ENCODE measurements at regions not wholly inside any gene's neighbourhood (a gene's known extent, or its start where the extent isn't known, plus 50 kb on each side); places are given as distances from the start of the nearest gene placed in this dataset.

DNA sequence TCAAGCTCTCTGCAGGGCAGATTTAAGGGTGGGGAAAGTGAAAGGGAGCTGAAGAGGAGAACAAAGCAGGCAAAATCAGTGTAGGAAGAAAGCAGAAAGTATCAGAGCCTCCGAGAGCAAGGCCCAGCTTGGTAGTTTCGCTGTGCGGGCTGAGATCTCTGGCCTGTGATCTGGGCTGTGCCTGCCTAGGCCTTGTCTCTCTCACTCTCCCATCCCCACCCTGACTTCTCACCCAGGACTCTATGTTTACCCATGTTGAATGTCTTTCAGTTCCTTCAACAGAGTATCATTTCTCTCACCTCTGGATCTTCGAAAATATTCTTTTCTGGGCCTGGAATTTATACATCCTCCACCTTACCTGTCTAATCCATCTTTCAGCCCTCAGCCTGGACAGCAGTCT is 391.3 kb downstream of the FOXO1 start:
- H3K36me3 ChIP-seq (ENCODE audit: control insufficient read depth in 2 of 2, insufficient read depth in 2 of 2, low read length in 1 of 2) = no peaks in the 10 kb centered on the region
- TF ChIP-seq RBBP5 (conservative IDR thresholded peaks at IDR 0.05) (no peak), FOXM1 (IDR thresholded peaks at IDR 0.05; ENCODE audit: low read depth, low read length) (no peak), POLR2AphosphoS2 (IDR thresholded peaks at IDR 0.05; ENCODE audit: low read depth, low read length) (no peak), SRF (IDR thresholded peaks at IDR 0.05; ENCODE audit: low read depth in 2 of 2, low read length in 2 of 2) (no peak), YBX1 (IDR thresholded peaks at IDR 0.05) (no peak), CHD1 (IDR thresholded peaks at IDR 0.05; ENCODE audit: low read depth, low read length) (no peak), ETV6 (conservative IDR thresholded peaks at IDR 0.05 in 1 of 2, IDR thresholded peaks at IDR 0.05 in 1 of 2; ENCODE audit: borderline replicate concordance in 1 of 2, low read depth in 1 of 2) (no peak), PML (IDR thresholded peaks at IDR 0.05; ENCODE audit: low read length) (no peak)
- TF ChIP-seq, protein P1, sequence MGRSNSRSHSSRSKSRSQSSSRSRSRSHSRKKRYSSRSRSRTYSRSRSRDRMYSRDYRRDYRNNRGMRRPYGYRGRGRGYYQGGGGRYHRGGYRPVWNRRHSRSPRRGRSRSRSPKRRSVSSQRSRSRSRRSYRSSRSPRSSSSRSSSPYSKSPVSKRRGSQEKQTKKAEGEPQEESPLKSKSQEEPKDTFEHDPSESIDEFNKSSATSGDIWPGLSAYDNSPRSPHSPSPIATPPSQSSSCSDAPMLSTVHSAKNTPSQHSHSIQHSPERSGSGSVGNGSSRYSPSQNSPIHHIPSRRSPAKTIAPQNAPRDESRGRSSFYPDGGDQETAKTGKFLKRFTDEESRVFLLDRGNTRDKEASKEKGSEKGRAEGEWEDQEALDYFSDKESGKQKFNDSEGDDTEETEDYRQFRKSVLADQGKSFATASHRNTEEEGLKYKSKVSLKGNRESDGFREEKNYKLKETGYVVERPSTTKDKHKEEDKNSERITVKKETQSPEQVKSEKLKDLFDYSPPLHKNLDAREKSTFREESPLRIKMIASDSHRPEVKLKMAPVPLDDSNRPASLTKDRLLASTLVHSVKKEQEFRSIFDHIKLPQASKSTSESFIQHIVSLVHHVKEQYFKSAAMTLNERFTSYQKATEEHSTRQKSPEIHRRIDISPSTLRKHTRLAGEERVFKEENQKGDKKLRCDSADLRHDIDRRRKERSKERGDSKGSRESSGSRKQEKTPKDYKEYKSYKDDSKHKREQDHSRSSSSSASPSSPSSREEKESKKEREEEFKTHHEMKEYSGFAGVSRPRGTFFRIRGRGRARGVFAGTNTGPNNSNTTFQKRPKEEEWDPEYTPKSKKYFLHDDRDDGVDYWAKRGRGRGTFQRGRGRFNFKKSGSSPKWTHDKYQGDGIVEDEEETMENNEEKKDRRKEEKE (IDR thresholded peaks at IDR 0.05) = no peak
- TF ChIP-seq, protein P2, sequence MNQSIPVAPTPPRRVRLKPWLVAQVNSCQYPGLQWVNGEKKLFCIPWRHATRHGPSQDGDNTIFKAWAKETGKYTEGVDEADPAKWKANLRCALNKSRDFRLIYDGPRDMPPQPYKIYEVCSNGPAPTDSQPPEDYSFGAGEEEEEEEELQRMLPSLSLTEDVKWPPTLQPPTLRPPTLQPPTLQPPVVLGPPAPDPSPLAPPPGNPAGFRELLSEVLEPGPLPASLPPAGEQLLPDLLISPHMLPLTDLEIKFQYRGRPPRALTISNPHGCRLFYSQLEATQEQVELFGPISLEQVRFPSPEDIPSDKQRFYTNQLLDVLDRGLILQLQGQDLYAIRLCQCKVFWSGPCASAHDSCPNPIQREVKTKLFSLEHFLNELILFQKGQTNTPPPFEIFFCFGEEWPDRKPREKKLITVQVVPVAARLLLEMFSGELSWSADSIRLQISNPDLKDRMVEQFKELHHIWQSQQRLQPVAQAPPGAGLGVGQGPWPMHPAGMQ (IDR thresholded peaks at IDR 0.05; ENCODE audit: borderline replicate concordance) = no peak
- TF ChIP-seq, protein P3, sequence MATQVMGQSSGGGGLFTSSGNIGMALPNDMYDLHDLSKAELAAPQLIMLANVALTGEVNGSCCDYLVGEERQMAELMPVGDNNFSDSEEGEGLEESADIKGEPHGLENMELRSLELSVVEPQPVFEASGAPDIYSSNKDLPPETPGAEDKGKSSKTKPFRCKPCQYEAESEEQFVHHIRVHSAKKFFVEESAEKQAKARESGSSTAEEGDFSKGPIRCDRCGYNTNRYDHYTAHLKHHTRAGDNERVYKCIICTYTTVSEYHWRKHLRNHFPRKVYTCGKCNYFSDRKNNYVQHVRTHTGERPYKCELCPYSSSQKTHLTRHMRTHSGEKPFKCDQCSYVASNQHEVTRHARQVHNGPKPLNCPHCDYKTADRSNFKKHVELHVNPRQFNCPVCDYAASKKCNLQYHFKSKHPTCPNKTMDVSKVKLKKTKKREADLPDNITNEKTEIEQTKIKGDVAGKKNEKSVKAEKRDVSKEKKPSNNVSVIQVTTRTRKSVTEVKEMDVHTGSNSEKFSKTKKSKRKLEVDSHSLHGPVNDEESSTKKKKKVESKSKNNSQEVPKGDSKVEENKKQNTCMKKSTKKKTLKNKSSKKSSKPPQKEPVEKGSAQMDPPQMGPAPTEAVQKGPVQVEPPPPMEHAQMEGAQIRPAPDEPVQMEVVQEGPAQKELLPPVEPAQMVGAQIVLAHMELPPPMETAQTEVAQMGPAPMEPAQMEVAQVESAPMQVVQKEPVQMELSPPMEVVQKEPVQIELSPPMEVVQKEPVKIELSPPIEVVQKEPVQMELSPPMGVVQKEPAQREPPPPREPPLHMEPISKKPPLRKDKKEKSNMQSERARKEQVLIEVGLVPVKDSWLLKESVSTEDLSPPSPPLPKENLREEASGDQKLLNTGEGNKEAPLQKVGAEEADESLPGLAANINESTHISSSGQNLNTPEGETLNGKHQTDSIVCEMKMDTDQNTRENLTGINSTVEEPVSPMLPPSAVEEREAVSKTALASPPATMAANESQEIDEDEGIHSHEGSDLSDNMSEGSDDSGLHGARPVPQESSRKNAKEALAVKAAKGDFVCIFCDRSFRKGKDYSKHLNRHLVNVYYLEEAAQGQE (IDR thresholded peaks at IDR 0.05; ENCODE audit: low read depth, low read length) = no peak
- TF ChIP-seq, protein P4, sequence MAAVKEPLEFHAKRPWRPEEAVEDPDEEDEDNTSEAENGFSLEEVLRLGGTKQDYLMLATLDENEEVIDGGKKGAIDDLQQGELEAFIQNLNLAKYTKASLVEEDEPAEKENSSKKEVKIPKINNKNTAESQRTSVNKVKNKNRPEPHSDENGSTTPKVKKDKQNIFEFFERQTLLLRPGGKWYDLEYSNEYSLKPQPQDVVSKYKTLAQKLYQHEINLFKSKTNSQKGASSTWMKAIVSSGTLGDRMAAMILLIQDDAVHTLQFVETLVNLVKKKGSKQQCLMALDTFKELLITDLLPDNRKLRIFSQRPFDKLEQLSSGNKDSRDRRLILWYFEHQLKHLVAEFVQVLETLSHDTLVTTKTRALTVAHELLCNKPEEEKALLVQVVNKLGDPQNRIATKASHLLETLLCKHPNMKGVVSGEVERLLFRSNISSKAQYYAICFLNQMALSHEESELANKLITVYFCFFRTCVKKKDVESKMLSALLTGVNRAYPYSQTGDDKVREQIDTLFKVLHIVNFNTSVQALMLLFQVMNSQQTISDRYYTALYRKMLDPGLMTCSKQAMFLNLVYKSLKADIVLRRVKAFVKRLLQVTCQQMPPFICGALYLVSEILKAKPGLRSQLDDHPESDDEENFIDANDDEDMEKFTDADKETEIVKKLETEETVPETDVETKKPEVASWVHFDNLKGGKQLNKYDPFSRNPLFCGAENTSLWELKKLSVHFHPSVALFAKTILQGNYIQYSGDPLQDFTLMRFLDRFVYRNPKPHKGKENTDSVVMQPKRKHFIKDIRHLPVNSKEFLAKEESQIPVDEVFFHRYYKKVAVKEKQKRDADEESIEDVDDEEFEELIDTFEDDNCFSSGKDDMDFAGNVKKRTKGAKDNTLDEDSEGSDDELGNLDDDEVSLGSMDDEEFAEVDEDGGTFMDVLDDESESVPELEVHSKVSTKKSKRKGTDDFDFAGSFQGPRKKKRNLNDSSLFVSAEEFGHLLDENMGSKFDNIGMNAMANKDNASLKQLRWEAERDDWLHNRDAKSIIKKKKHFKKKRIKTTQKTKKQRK (IDR thresholded peaks at IDR 0.05; ENCODE audit: low read depth, low read length) = no peak

More for the DNA sequence above, 391.3 kb downstream of the FOXO1 start:
- 67% methylated on average over 4 of the region's 4 CpGs for WGBS (ENCODE audit: insufficient coverage, insufficient replicate concordance, low lambda C conversion rate, missing lambda C conversion rate)
- ChIA-PET RAD21 (ENCODE audit: unreplicated experiment) (no interaction called here), SMC1A (ENCODE audit: uncharacterized antibody, unreplicated experiment) (no interaction called here), POLR2A (no interaction called here), CTCF (no interaction called here)
- in situ Hi-C loops (cut with MboI) = no loop called here
- Histone ChIP-seq H3K79me2 (ENCODE audit: control insufficient read depth, insufficient read depth, low read length) (no peaks in the 10 kb centered on the region), H3K9me3 (replicated peaks; ENCODE audit: control insufficient read depth, insufficient read depth, low read length) (no peaks in the 10 kb centered on the region), H3K27ac (ENCODE audit: control insufficient read depth, insufficient read depth) (no peak overlapping the region), H3K4me1 (ENCODE audit: control insufficient read depth, insufficient read depth, low read length) (peaks cover 5% of the 10 kb centered on the region; the same call in 1 of the 2 replicates), H3K27me3 (replicated peaks in 1 of 2; ENCODE audit: control insufficient read depth in 2 of 2, insufficient read depth in 2 of 2, low read length in 1 of 2) (peaks cover 0 to 3% of the 10 kb centered on the region in 2 experiments; a peak in 2 of 4 replicates), H3K4me3 (no peak overlapping the region), H3K4me2 (ENCODE audit: control insufficient read depth, insufficient read depth) (no peak overlapping the region), H2AFZ (ENCODE audit: control insufficient read depth, low read depth, low read length) (no peak overlapping the region), H4K20me1 (ENCODE audit: control insufficient read depth, insufficient read depth) (no peaks in the 10 kb centered on the region), H3K9ac (ENCODE audit: control insufficient read depth, insufficient read depth, low read length) (no peak overlapping the region; the same call in 1 of the 2 replicates)
- ATAC-seq (no peak), DNase-seq (ENCODE audit: low read depth, low spot score) (no peak), FAIRE-seq (no peak)
- intact Hi-C loops (cut with micrococcal nuclease; ENCODE audit: unreplicated experiment) = no loop called here
- BruUV-seq (replicated peaks) = no TSS peak
